ENCODE measurements at regions not wholly inside any gene's neighbourhood (a gene's known extent, or its start where the extent isn't known, plus 50 kb on each side); places are given as distances from the start of the nearest gene placed in this dataset.

- H3K27ac ChIP-seq, result no peak overlapping the region
- TF ChIP-seq POLR2AphosphoS5 (IDR thresholded peaks at IDR 0.05) (no peak), POLR2A (IDR thresholded peaks at IDR 0.05) (no peak)
- TF ChIP-seq, protein P1, sequence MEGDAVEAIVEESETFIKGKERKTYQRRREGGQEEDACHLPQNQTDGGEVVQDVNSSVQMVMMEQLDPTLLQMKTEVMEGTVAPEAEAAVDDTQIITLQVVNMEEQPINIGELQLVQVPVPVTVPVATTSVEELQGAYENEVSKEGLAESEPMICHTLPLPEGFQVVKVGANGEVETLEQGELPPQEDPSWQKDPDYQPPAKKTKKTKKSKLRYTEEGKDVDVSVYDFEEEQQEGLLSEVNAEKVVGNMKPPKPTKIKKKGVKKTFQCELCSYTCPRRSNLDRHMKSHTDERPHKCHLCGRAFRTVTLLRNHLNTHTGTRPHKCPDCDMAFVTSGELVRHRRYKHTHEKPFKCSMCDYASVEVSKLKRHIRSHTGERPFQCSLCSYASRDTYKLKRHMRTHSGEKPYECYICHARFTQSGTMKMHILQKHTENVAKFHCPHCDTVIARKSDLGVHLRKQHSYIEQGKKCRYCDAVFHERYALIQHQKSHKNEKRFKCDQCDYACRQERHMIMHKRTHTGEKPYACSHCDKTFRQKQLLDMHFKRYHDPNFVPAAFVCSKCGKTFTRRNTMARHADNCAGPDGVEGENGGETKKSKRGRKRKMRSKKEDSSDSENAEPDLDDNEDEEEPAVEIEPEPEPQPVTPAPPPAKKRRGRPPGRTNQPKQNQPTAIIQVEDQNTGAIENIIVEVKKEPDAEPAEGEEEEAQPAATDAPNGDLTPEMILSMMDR (IDR thresholded peaks at IDR 0.05), result no peak
- H3K9me3 ChIP-seq, result no peaks in the 10 kb centered on the region
- DNase-seq (ENCODE audit: low spot score), result no peak
- intact Hi-C loops (cut with DNase I), result no loop called here
- H3K27me3 ChIP-seq (replicated peaks; ENCODE audit: insufficient read depth), result no peaks in the 10 kb centered on the region
- no peak overlapping the region for H3K4me3 ChIP-seq
- H3K4me1 ChIP-seq (replicated peaks), result no peaks in the 10 kb centered on the region
- no peaks in the 10 kb centered on the region for H3K36me3 ChIP-seq
- WGBS, result 89% methylated on average over 3 of the region's 3 CpGs
Observed at GRCh38 chr1:228835911-228836310, 100.6 kb downstream of the RHOU start.

DNA sequence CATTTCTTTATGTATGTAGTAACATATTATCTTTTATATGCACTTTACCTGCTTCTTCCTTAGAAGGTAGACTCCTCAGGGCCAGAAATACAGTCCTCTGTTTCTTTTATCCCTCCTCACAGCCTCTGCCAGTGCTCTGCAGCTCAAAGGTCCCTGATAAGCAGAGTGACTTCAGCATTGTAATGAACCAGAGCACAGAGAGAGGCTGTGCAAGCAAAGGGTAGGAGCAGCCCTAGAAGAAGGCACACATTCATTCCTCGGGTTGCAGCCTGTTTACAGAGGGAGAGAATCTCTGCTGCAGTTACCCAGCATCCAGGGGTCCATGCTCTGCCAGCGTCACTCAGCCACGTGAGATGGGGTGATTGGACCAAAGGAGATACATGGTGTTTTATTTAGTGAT, 101.1 kb downstream of the RHOU start:
- DNase-seq (ENCODE audit: low spot score), result no peak
- intact Hi-C loops (cut with DNase I), result no loop called here

GRCh38 chr1:228837032-228837431, 101.8 kb downstream of the RHOU start:
- Histone ChIP-seq H3K36me3 (no peaks in the 10 kb centered on the region), H3K9me3 (no peaks in the 10 kb centered on the region), H3K4me1 (replicated peaks) (no peaks in the 10 kb centered on the region), H3K27ac (no peak overlapping the region), H3K4me3 (no peak overlapping the region), H3K27me3 (replicated peaks; ENCODE audit: insufficient read depth) (no peaks in the 10 kb centered on the region)
- 84% methylated on average over 8 of the region's 8 CpGs for WGBS
- intact Hi-C loops (cut with DNase I), result no loop called here
- DNase-seq (ENCODE audit: low spot score), result no peak
- TF ChIP-seq, protein P1 (IDR thresholded peaks at IDR 0.05), result no peak
- no peak for TF ChIP-seq POLR2A (IDR thresholded peaks at IDR 0.05)
- TF ChIP-seq POLR2AphosphoS5 (IDR thresholded peaks at IDR 0.05), result no peak

More for the DNA sequence above, 101.1 kb downstream of the RHOU start:
- 84% methylated on average over 3 of the region's 3 CpGs for WGBS
- H3K9me3 ChIP-seq, result no peaks in the 10 kb centered on the region
- TF ChIP-seq POLR2A (IDR thresholded peaks at IDR 0.05) (no peak), POLR2AphosphoS5 (IDR thresholded peaks at IDR 0.05) (no peak)
- TF ChIP-seq, protein P1 (IDR thresholded peaks at IDR 0.05), result no peak
- H3K27me3 ChIP-seq (replicated peaks; ENCODE audit: insufficient read depth), result no peaks in the 10 kb centered on the region
- no peak overlapping the region for H3K27ac ChIP-seq
- H3K36me3 ChIP-seq, result no peaks in the 10 kb centered on the region
- no peaks in the 10 kb centered on the region for H3K4me1 ChIP-seq (replicated peaks)
- H3K4me3 ChIP-seq, result no peak overlapping the region

GRCh38 chr1:228837817-228838716, 102.8 kb downstream of the RHOU start:
- TF ChIP-seq POLR2AphosphoS5 (IDR thresholded peaks at IDR 0.05) (no peak), POLR2A (IDR thresholded peaks at IDR 0.05) (no peak)
- TF ChIP-seq, protein P1 (IDR thresholded peaks at IDR 0.05), result no peak
- 63% methylated on average over 11 of the region's 11 CpGs for WGBS
- no peaks in the 10 kb centered on the region for H3K27me3 ChIP-seq (replicated peaks; ENCODE audit: insufficient read depth)
- no peaks in the 10 kb centered on the region for H3K4me1 ChIP-seq (replicated peaks)
- DNase-seq (ENCODE audit: low spot score), result no peak
- H3K4me3 ChIP-seq, result no peak overlapping the region
- no peaks in the 10 kb centered on the region for H3K9me3 ChIP-seq
- H3K27ac ChIP-seq, result peak overlapping the region in 1 of 2 donors; percentile 30
- intact Hi-C loops (cut with DNase I), result no loop called here
- H3K36me3 ChIP-seq, result no peaks in the 10 kb centered on the region

Measured in prostate gland (tissue), 2 donors.